ENCODE measurements at regions not wholly inside any gene's neighbourhood (a gene's known extent, or its start where the extent isn't known, plus 50 kb on each side); places are given as distances from the start of the nearest gene placed in this dataset.

- CTCF ChIA-PET: interaction anchor here (1.8 kb wide), 1 partner anchor 101 kb away, joined by 6 read pairs; no protein-coding TSS in a partner anchor
- Histone ChIP-seq H3K4me3 (ENCODE audit: low read length) (no peak overlapping the region), H3K36me3 (ENCODE audit: control insufficient read depth in 2 of 3, insufficient read depth in 3 of 3, low read length in 3 of 3) (no peaks in the 10 kb centered on the region), H3K9me3 (ENCODE audit: control insufficient read depth in 2 of 3, low read length in 3 of 3) (no peaks in the 10 kb centered on the region), H3K27me3 (ENCODE audit: control insufficient read depth in 2 of 2, insufficient read depth in 2 of 2, low read length in 2 of 2) (no peaks in the 10 kb centered on the region), H3K4me1 (ENCODE audit: control insufficient read depth in 2 of 2, insufficient read depth in 2 of 2, low read length in 2 of 2) (peaks cover 0 to 21% of the 10 kb centered on the region in 2 donors), H3K27ac (ENCODE audit: low read depth, low read length) (no peak overlapping the region)
- peaks cover 0 to 4% (median 0%) of the 10 kb centered on the region in 5 donors for H3K27me3 Mint-ChIP-seq
- ATAC-seq: no peak
- H3K27ac Mint-ChIP-seq: peak overlapping the region in 2 of 9 donors; percentile 7 to 35
- peak overlapping the region in 6 of 10 donors; percentile 7 to 72 (median 26) for H3K4me3 Mint-ChIP-seq
- H3K9me3 Mint-ChIP-seq: peaks cover 0 to 3% (median 0%) of the 10 kb centered on the region in 11 donors
- POLR2A ChIA-PET: no interaction called here
- peaks cover 12 to 50% (median 31%) of the 10 kb centered on the region in 7 donors for H3K4me1 Mint-ChIP-seq
- intact Hi-C loops (cut with micrococcal nuclease): loop anchor here in 1 of 2 donors (2.0 kb wide), 1 partner anchor 73 kb away; no protein-coding TSS in a partner anchor
- DNase-seq: peak in 3 of 9 donors; percentile 25 to 40 (median 32)
- peaks cover 0 to 4% (median 0%) of the 10 kb centered on the region in 5 donors for H3K36me3 Mint-ChIP-seq
Measured at GRCh38 chr1:229153955-229154548, 116.9 kb upstream of the RAB4A start.

GRCh38 chr1:229154811-229155210 is 116.1 kb upstream of the RAB4A start:
- H3K4me1 Mint-ChIP-seq: peaks cover 12 to 50% (median 31%) of the 10 kb centered on the region in 7 donors
- peak overlapping the region in 3 of 9 donors; percentile 38 to 73 (median 46) for H3K27ac Mint-ChIP-seq
- Histone ChIP-seq H3K4me3 (ENCODE audit: low read length) (no peak overlapping the region), H3K36me3 (ENCODE audit: control insufficient read depth in 2 of 3, insufficient read depth in 3 of 3, low read length in 3 of 3) (no peaks in the 10 kb centered on the region), H3K27ac (ENCODE audit: low read depth, low read length) (no peak overlapping the region), H3K9me3 (ENCODE audit: control insufficient read depth in 2 of 3, low read length in 3 of 3) (no peaks in the 10 kb centered on the region), H3K4me1 (ENCODE audit: control insufficient read depth in 2 of 2, insufficient read depth in 2 of 2, low read length in 2 of 2) (peaks cover 0 to 21% of the 10 kb centered on the region in 2 donors), H3K27me3 (ENCODE audit: control insufficient read depth in 2 of 2, insufficient read depth in 2 of 2, low read length in 2 of 2) (no peaks in the 10 kb centered on the region)
- ATAC-seq: no peak
- CTCF ChIA-PET: interaction anchor here (1.8 kb wide), 1 partner anchor 100 kb away, joined by 6 read pairs; no protein-coding TSS in a partner anchor
- peaks cover 0 to 4% (median 0%) of the 10 kb centered on the region in 5 donors for H3K36me3 Mint-ChIP-seq
- POLR2A ChIA-PET: interaction anchor here (1.6 kb wide), 1 partner anchor 25 kb away, joined by 4 read pairs; no protein-coding TSS in a partner anchor
- intact Hi-C loops (cut with micrococcal nuclease): loop anchor here in 1 of 2 donors (2.0 kb wide), 1 partner anchor 72 kb away; no protein-coding TSS in a partner anchor
- peaks cover 0 to 4% (median 0%) of the 10 kb centered on the region in 5 donors for H3K27me3 Mint-ChIP-seq
- peaks cover 0 to 3% (median 0%) of the 10 kb centered on the region in 11 donors for H3K9me3 Mint-ChIP-seq
- peak overlapping the region in 8 of 10 donors; percentile 15 to 83 (median 59) for H3K4me3 Mint-ChIP-seq
- DNase-seq: no peak

GRCh38 chr1:229155472-229155871 is 115.4 kb upstream of the RAB4A start:
- no peaks in the 10 kb centered on the region for H3K27me3 ChIP-seq (ENCODE audit: control insufficient read depth in 2 of 2, insufficient read depth in 2 of 2, low read length in 2 of 2)
- peak overlapping the region; percentile 24 to 75 (median 66) for H3K27ac Mint-ChIP-seq
- H3K4me1 Mint-ChIP-seq: peaks cover 12 to 50% (median 31%) of the 10 kb centered on the region in 7 donors
- intact Hi-C loops (cut with micrococcal nuclease): loop anchor here in 1 of 2 donors (2.0 kb wide), 1 partner anchor 71 kb away; no protein-coding TSS in a partner anchor
- CTCF ChIA-PET: interaction anchor here (0.7 to 1.8 kb wide), 3 partner anchors 50 to 420 kb away, joined by 3 to 6 read pairs (median 4); partner anchors contain the start of gene RHOU
- peaks cover 0 to 3% (median 0%) of the 10 kb centered on the region in 11 donors for H3K9me3 Mint-ChIP-seq
- H3K4me3 Mint-ChIP-seq: peak overlapping the region; percentile 48 to 83 (median 72)
- DNase-seq: peak in 6 of 9 donors; percentile 18 to 45 (median 28)
- peaks cover 0 to 4% (median 0%) of the 10 kb centered on the region in 5 donors for H3K27me3 Mint-ChIP-seq
- H3K36me3 ChIP-seq (ENCODE audit: control insufficient read depth in 2 of 3, insufficient read depth in 3 of 3, low read length in 3 of 3): no peaks in the 10 kb centered on the region
- peak; percentile 69 for ATAC-seq
- POLR2A ChIA-PET: interaction anchor here (0.6 to 1.6 kb wide), 3 partner anchors 15 to 30 kb away, joined by 3 to 6 read pairs (median 4); no protein-coding TSS in a partner anchor
- no peaks in the 10 kb centered on the region for H3K9me3 ChIP-seq (ENCODE audit: control insufficient read depth in 2 of 3, low read length in 3 of 3)
- no peak overlapping the region for H3K27ac ChIP-seq (ENCODE audit: low read depth, low read length)
- H3K4me1 ChIP-seq (ENCODE audit: control insufficient read depth in 2 of 2, insufficient read depth in 2 of 2, low read length in 2 of 2): peaks cover 0 to 21% of the 10 kb centered on the region in 2 donors
- H3K4me3 ChIP-seq (ENCODE audit: low read length): peak overlapping the region; percentile 55
- H3K36me3 Mint-ChIP-seq: peaks cover 0 to 4% (median 0%) of the 10 kb centered on the region in 5 donors

- Mint-ChIP-seq H3K27me3 (peaks cover 0 to 4% (median 0%) of the 10 kb centered on the region in 5 donors), H3K9me3 (peaks cover 0 to 3% (median 0%) of the 10 kb centered on the region in 11 donors), H3K27ac (peak overlapping the region in 2 of 9 donors; percentile 1 to 51), H3K4me1 (peaks cover 12 to 50% (median 31%) of the 10 kb centered on the region in 7 donors), H3K36me3 (peaks cover 0 to 4% (median 0%) of the 10 kb centered on the region in 5 donors), H3K4me3 (peak overlapping the region in 3 of 10 donors; percentile 22 to 72 (median 61))
- ATAC-seq (no peak), DNase-seq (no peak)
- H3K4me1 ChIP-seq (ENCODE audit: control insufficient read depth in 2 of 2, insufficient read depth in 2 of 2, low read length in 2 of 2): peaks cover 0 to 21% of the 10 kb centered on the region in 2 donors
- intact Hi-C loops (cut with micrococcal nuclease): loop anchor here in 1 of 2 donors (1.0 kb wide), 1 partner anchor 422 kb away; the partner anchor contains the start of gene RHOU
- CTCF ChIA-PET: interaction anchor here (1.0 to 1.8 kb wide), 3 partner anchors 64 to 492 kb away, joined by 3 to 4 read pairs (median 4); partner anchors contain the start of gene RHOU
- POLR2A ChIA-PET: no interaction called here
- H3K9me3 ChIP-seq (ENCODE audit: control insufficient read depth in 2 of 3, low read length in 3 of 3): no peaks in the 10 kb centered on the region
- H3K27me3 ChIP-seq (ENCODE audit: control insufficient read depth in 2 of 2, insufficient read depth in 2 of 2, low read length in 2 of 2): no peaks in the 10 kb centered on the region
- H3K27ac ChIP-seq (ENCODE audit: low read depth, low read length): no peak overlapping the region
- H3K36me3 ChIP-seq (ENCODE audit: control insufficient read depth in 2 of 3, insufficient read depth in 3 of 3, low read length in 3 of 3): no peaks in the 10 kb centered on the region
- no peak overlapping the region for H3K4me3 ChIP-seq (ENCODE audit: low read length)
Measured at GRCh38 chr1:229156872-229157271, 114.0 kb upstream of the RAB4A start.

DNA sequence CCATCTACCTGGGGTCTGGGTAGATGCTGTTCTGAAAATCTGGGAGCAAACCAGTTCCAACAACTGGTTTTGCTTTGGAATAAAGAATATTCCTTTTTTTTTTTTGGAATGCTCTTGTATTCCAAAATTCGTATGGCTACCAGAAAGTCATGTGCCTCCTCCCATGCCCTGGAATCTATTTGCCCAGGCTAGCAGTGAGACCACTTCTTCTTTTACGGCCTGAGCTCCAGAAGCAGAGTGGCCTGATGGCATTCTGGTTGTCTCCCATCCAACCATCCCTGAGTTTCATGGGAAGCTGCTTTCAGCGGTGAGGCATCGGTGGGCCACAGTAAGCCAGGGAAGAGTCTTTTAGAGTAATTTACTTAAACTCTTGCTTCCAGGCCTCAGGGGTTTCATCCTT is 113.4 kb upstream of the RAB4A start:
- H3K27me3 Mint-ChIP-seq: peaks cover 0 to 3% (median 0%) of the 10 kb centered on the region in 5 donors
- peaks cover 12 to 44% (median 31%) of the 10 kb centered on the region in 7 donors for H3K4me1 Mint-ChIP-seq
- ChIA-PET POLR2A (no interaction called here), CTCF (no interaction called here)
- ATAC-seq (no peak), DNase-seq (no peak)
- intact Hi-C loops (cut with micrococcal nuclease): no loop called here
- H3K9me3 ChIP-seq (ENCODE audit: control insufficient read depth in 2 of 3, low read length in 3 of 3): no peaks in the 10 kb centered on the region
- H3K27ac ChIP-seq (ENCODE audit: low read depth, low read length): no peak overlapping the region
- H3K4me3 Mint-ChIP-seq: no peak overlapping the region
- no peaks in the 10 kb centered on the region for H3K27me3 ChIP-seq (ENCODE audit: control insufficient read depth in 2 of 2, insufficient read depth in 2 of 2, low read length in 2 of 2)
- no peak overlapping the region for H3K4me3 ChIP-seq (ENCODE audit: low read length)
- H3K36me3 ChIP-seq (ENCODE audit: control insufficient read depth in 2 of 3, insufficient read depth in 3 of 3, low read length in 3 of 3): no peaks in the 10 kb centered on the region
- H3K27ac Mint-ChIP-seq: no peak overlapping the region
- H3K36me3 Mint-ChIP-seq: peaks cover 0 to 4% (median 0%) of the 10 kb centered on the region in 5 donors
- peaks cover 0 to 3% (median 0%) of the 10 kb centered on the region in 11 donors for H3K9me3 Mint-ChIP-seq
- H3K4me1 ChIP-seq (ENCODE audit: control insufficient read depth in 2 of 2, insufficient read depth in 2 of 2, low read length in 2 of 2): peaks cover 0 to 21% of the 10 kb centered on the region in 2 donors

- Mint-ChIP-seq H3K9me3 (peaks cover 0 to 3% (median 0%) of the 10 kb centered on the region in 11 donors), H3K27ac (no peak overlapping the region), H3K4me3 (no peak overlapping the region), H3K36me3 (peaks cover 0 to 4% (median 0%) of the 10 kb centered on the region in 5 donors), H3K4me1 (peaks cover 12 to 36% (median 30%) of the 10 kb centered on the region in 7 donors), H3K27me3 (peaks cover 0 to 3% (median 0%) of the 10 kb centered on the region in 5 donors)
- H3K36me3 ChIP-seq (ENCODE audit: control insufficient read depth in 2 of 3, insufficient read depth in 3 of 3, low read length in 3 of 3): no peaks in the 10 kb centered on the region
- H3K27ac ChIP-seq (ENCODE audit: low read depth, low read length): no peak overlapping the region
- H3K4me1 ChIP-seq (ENCODE audit: control insufficient read depth in 2 of 2, insufficient read depth in 2 of 2, low read length in 2 of 2): peaks cover 0 to 21% of the 10 kb centered on the region in 2 donors
- ChIA-PET POLR2A (no interaction called here), CTCF (no interaction called here)
- H3K4me3 ChIP-seq (ENCODE audit: low read length): no peak overlapping the region
- DNase-seq (no peak), ATAC-seq (peak; percentile 83)
- no peaks in the 10 kb centered on the region for H3K9me3 ChIP-seq (ENCODE audit: control insufficient read depth in 2 of 3, low read length in 3 of 3)
- H3K27me3 ChIP-seq (ENCODE audit: control insufficient read depth in 2 of 2, insufficient read depth in 2 of 2, low read length in 2 of 2): no peaks in the 10 kb centered on the region
- intact Hi-C loops (cut with micrococcal nuclease): no loop called here
Measured at GRCh38 chr1:229158341-229158921, 112.5 kb upstream of the RAB4A start.

Data from naive thymus-derived CD4-positive, alpha-beta T cell (primary cell).